ENCODE measurements at regions not wholly inside any gene's neighbourhood (a gene's known extent, or its start where the extent isn't known, plus 50 kb on each side); places are given as distances from the start of the nearest gene placed in this dataset.

- TF ChIP-seq EZH2 (IDR thresholded peaks at IDR 0.05; ENCODE audit: low read depth) (no peak), CTCF (conservative IDR thresholded peaks at IDR 0.05) (no peak)
These were observed 161.9 kb downstream of the PAX1 start for GRCh38 chr20:21867353-21867752.
